Esophagus muscularis mucosa (tissue), 4 donors: ENCODE measurements at regions not wholly inside any gene's neighbourhood (a gene's known extent, or its start where the extent isn't known, plus 50 kb on each side); places are given as distances from the start of the nearest gene placed in this dataset.
"Not testable (repeated sequence)": the region's sequence is repeated elsewhere in the genome, so short reads cannot be mapped to it uniquely, and the experiment has no call there.

Source experiments
- DNase-seq: peaks from one replicate; pipeline ENCODE4 v3.0.0-alpha.2; 2017; ENCODE audit errors: extremely low spot score
- H3K27ac ChIP-seq, 4 donors: fragments of 200-600 bp; sonication (generic); replicated peaks in 1 of 4; 1 replicate in 3 of 4; 2 replicates in 1 of 4; pipeline ENCODE4 v1.5.1; 2016 to 2019; ENCODE audit warnings: mild to moderate bottlenecking in 1 of 4
- H3K27me3 ChIP-seq, 4 donors: fragments of 200-600 bp; sonication (generic); one replicate each; pipeline versions ENCODE4 v1.5.1 to v1.6.0; 2016 to 2019
- H3K36me3 ChIP-seq, 4 donors: fragments of 200-600 bp; sonication (generic); one replicate each; pipeline ENCODE4 v1.5.1; 2016 to 2019
- H3K4me1 ChIP-seq, 4 donors: fragments of 200-600 bp; sonication (generic); one replicate each; pipeline ENCODE4 v1.5.1; 2016 to 2019
- H3K4me3 ChIP-seq, 4 donors: fragments of 200-600 bp; sonication (generic); 1 replicate in 2 of 4; 2 replicates in 2 of 4; pipeline ENCODE4 v1.5.1; 2016 to 2019; ENCODE audit warnings: mild to moderate bottlenecking in 4 of 4, moderate library complexity in 1 of 4
- H3K9me3 ChIP-seq, 4 donors: fragments of 200-600 bp; sonication (generic); 1 replicate in 3 of 4; 2 replicates in 1 of 4; pipeline ENCODE4 v1.5.1; 2016 to 2019
- CTCF ChIP-seq, 3 experiments: fragments of 200-600 bp in 2 of 3; fragments of 450-650 bp in 1 of 3; sonication (generic) in 2 of 3; IDR thresholded peaks; one replicate each; pipeline ENCODE4 v1.5.1; 2017 to 2019; ENCODE audit warnings: antibody characterized with exemption in 3 of 3, mild to moderate bottlenecking in 2 of 3, moderate library complexity in 1 of 3
- EP300 ChIP-seq: sonication (generic); formaldehyde crosslinking; IDR thresholded peaks from one replicate; pipeline ENCODE4 v1.6.1; 2017; ENCODE audit warnings: antibody characterized with exemption
- POLR2A ChIP-seq: fragments of 450-650 bp; IDR thresholded peaks from one replicate; pipeline ENCODE4 v1.6.1; 2017; ENCODE audit warnings: antibody characterized with exemption, moderate library complexity, mild to moderate bottlenecking, low read depth
- POLR2AphosphoS5 ChIP-seq, 2 donors: sonication (generic); formaldehyde crosslinking; IDR thresholded peaks; one replicate each; pipeline ENCODE4 v1.6.1; 2017; ENCODE audit warnings: antibody characterized with exemption in 2 of 2
- WGBS: methylation state at CpG from one replicate; pipeline ENCODE4 v1.1.5; 2018; 5-methylcytosine and 5-hydroxymethylcytosine counted together
- intact Hi-C: fragments of 100-400 bp; cut with DNase I; formaldehyde crosslinking; loops from one replicate; pipeline ENCODE4 v1.15.1; 2023

- Histone ChIP-seq H3K27ac (no peak overlapping the region), H3K4me3 (no peak overlapping the region), H3K36me3 (no peaks in the 10 kb centered on the region), H3K4me1 (no peaks in the 10 kb centered on the region), H3K27me3 (peaks cover 0 to 30% (median 0%) of the 10 kb centered on the region in 4 donors), H3K9me3 (no peaks in the 10 kb centered on the region)
- intact Hi-C loops, result no loop called here
- no peak for DNase-seq
- WGBS, result 88% methylated on average over 26 of the region's 33 CpGs
- TF ChIP-seq EP300, result no peak
- TF ChIP-seq POLR2A, result no peak
- no peak for TF ChIP-seq POLR2AphosphoS5 (IDR thresholded peaks at IDR 0.05)
- no peak for TF ChIP-seq CTCF (IDR thresholded peaks at IDR 0.05)
Observed at GRCh38 chr12:131282292-131283080, 328.8 kb downstream of the ADGRD1 start.

GRCh38 chr12:131283191-131283861 lies 329.6 kb downstream of the ADGRD1 start:
- WGBS, result 93% methylated on average over 4 of the region's 11 CpGs
- Histone ChIP-seq H3K27ac (no peak overlapping the region), H3K36me3 (no peaks in the 10 kb centered on the region), H3K9me3 (no peaks in the 10 kb centered on the region), H3K4me1 (no peaks in the 10 kb centered on the region), H3K4me3 (no peak overlapping the region), H3K27me3 (peaks cover 0 to 38% (median 0%) of the 10 kb centered on the region in 4 donors)
- TF ChIP-seq EP300, result no peak
- TF ChIP-seq POLR2AphosphoS5 (IDR thresholded peaks at IDR 0.05), result no peak
- no peak for TF ChIP-seq CTCF (IDR thresholded peaks at IDR 0.05)
- TF ChIP-seq POLR2A, result no peak
- intact Hi-C loops, result no loop called here
- DNase-seq, result no peak

- WGBS, result 83% methylated on average over 20 of the region's 32 CpGs
- DNase-seq, H3K27ac ChIP-seq: not testable (repeated sequence)
Observed at GRCh38 chr12:131283862-131284825, 330.4 kb downstream of the ADGRD1 start.

GRCh38 chr12:131284954-131285904 lies 331.5 kb downstream of the ADGRD1 start:
- H3K27ac ChIP-seq, H3K4me3 ChIP-seq, DNase-seq, H3K9me3 ChIP-seq, H3K4me1 ChIP-seq, intact Hi-C loops, H3K36me3 ChIP-seq: not testable (repeated sequence)
- peaks cover 0 to 31% (median 0%) of the 10 kb centered on the region in 4 donors for H3K27me3 ChIP-seq
- WGBS, result 61% methylated on average over 4 of the region's 9 CpGs

More at GRCh38 chr12:131283862-131284825, 330.4 kb downstream of the ADGRD1 start:
- H3K4me3 ChIP-seq, H3K36me3 ChIP-seq, H3K9me3 ChIP-seq, H3K4me1 ChIP-seq, intact Hi-C loops: not testable (repeated sequence)
- peaks cover 0 to 34% (median 0%) of the 10 kb centered on the region in 4 donors for H3K27me3 ChIP-seq

- DNase-seq, H3K36me3 ChIP-seq, H3K4me1 ChIP-seq, H3K9me3 ChIP-seq, H3K4me3 ChIP-seq, intact Hi-C loops, H3K27ac ChIP-seq: not testable (repeated sequence)
- WGBS, result no CpG with 5 or more reads among the region's 19 CpGs
- peaks cover 0 to 28% (median 0%) of the 10 kb centered on the region in 4 donors for H3K27me3 ChIP-seq
Observed at GRCh38 chr12:131285905-131286295, 332.2 kb downstream of the ADGRD1 start.

GRCh38 chr12:131286301-131286700 lies 332.6 kb downstream of the ADGRD1 start:
- DNase-seq, H3K9me3 ChIP-seq, H3K4me1 ChIP-seq, H3K27ac ChIP-seq, intact Hi-C loops, H3K36me3 ChIP-seq, H3K4me3 ChIP-seq: not testable (repeated sequence)
- no CpG with 5 or more reads among the region's 24 CpGs for WGBS
- H3K27me3 ChIP-seq, result peaks cover 0 to 25% (median 0%) of the 10 kb centered on the region in 4 donors
